ENCODE measurements at regions not wholly inside any gene's neighbourhood (a gene's known extent, or its start where the extent isn't known, plus 50 kb on each side); places are given as distances from the start of the nearest gene placed in this dataset.

DNA sequence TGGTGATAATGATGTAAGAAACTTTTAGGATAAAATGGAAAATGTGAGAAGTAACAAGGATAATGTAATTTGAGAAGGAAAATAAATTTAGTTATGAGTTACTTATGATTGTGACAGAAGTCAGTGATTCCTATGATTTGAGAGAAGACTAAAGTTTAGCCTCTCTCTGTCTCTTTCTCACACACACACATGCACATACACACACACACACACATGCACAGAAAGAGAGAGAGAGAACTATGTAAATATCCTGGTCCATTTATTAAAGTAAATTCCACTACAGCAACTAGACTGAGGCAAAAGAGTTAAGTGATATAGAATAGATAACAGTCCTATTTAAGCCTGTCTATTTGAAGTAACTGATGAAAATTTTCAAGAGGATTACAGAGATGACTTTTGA lies 375.2 kb downstream of the CD109 start:
- no peak for ATAC-seq (ENCODE audit: low read depth)
- CTCF ChIA-PET, result no interaction called here
- no peak for DNase-seq
- no peak overlapping the region for H3K9ac ChIP-seq (ENCODE audit: low read length)
- POLR2A ChIA-PET, result no interaction called here
- TF ChIP-seq, protein P1, sequence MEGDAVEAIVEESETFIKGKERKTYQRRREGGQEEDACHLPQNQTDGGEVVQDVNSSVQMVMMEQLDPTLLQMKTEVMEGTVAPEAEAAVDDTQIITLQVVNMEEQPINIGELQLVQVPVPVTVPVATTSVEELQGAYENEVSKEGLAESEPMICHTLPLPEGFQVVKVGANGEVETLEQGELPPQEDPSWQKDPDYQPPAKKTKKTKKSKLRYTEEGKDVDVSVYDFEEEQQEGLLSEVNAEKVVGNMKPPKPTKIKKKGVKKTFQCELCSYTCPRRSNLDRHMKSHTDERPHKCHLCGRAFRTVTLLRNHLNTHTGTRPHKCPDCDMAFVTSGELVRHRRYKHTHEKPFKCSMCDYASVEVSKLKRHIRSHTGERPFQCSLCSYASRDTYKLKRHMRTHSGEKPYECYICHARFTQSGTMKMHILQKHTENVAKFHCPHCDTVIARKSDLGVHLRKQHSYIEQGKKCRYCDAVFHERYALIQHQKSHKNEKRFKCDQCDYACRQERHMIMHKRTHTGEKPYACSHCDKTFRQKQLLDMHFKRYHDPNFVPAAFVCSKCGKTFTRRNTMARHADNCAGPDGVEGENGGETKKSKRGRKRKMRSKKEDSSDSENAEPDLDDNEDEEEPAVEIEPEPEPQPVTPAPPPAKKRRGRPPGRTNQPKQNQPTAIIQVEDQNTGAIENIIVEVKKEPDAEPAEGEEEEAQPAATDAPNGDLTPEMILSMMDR (IDR thresholded peaks at IDR 0.05), result no peak
- no peak for TF ChIP-seq EZH2 (IDR thresholded peaks at IDR 0.05; ENCODE audit: borderline replicate concordance, insufficient read depth, low read depth, low read length, poor library complexity, severe bottlenecking)
- H4K20me1 ChIP-seq (ENCODE audit: control insufficient read depth, insufficient read depth, low read length, poor library complexity, severe bottlenecking), result no peaks in the 10 kb centered on the region
- H3K79me2 ChIP-seq (ENCODE audit: control insufficient read depth, insufficient read depth, low read length), result no peaks in the 10 kb centered on the region
- no peaks in the 10 kb centered on the region for H3K36me3 ChIP-seq (replicated peaks in 1 of 2; ENCODE audit: control extremely low read depth in 1 of 2, control insufficient read depth in 1 of 2, extremely low read depth in 1 of 2, insufficient read depth in 2 of 2, low read length in 1 of 2)
- Mint-ChIP-seq H3K4me3 (no peak overlapping the region), H3K9me3 (ENCODE audit: insufficient read depth) (no peaks in the 10 kb centered on the region), H3K27ac (no peak overlapping the region), H3K4me1 (no peaks in the 10 kb centered on the region), H3K27me3 (peaks cover 6% of the 10 kb centered on the region)
- H2AFZ ChIP-seq (ENCODE audit: insufficient read depth, low read depth, low read length, poor library complexity, severe bottlenecking), result no peak overlapping the region
- no peak overlapping the region for H3K4me3 ChIP-seq (ENCODE audit: control extremely low read depth in 1 of 5, extremely low read depth in 1 of 5, insufficient read depth in 1 of 5, low read depth in 2 of 5, low read length in 4 of 5)
- H3K27me3 ChIP-seq (replicated peaks in 1 of 4; ENCODE audit: control extremely low read depth in 1 of 4, control insufficient read depth in 3 of 4, insufficient read depth in 4 of 4, low read length in 3 of 4), result no peaks in the 10 kb centered on the region
- H3K27ac ChIP-seq (ENCODE audit: low read length in 2 of 2), result no peak overlapping the region
- intact Hi-C loops (cut with micrococcal nuclease), result no loop called here
- no peaks in the 10 kb centered on the region for H3K4me1 ChIP-seq (ENCODE audit: control insufficient read depth in 2 of 2, insufficient read depth in 2 of 2, low read length in 2 of 2)
- H3K9me3 ChIP-seq (ENCODE audit: control extremely low read depth in 1 of 3, control insufficient read depth in 2 of 3, insufficient read depth in 1 of 3, low read length in 2 of 3), result no peaks in the 10 kb centered on the region
- H3K4me2 ChIP-seq (replicated peaks; ENCODE audit: low read depth, low read length, poor library complexity, severe bottlenecking), result no peak overlapping the region

DNA sequence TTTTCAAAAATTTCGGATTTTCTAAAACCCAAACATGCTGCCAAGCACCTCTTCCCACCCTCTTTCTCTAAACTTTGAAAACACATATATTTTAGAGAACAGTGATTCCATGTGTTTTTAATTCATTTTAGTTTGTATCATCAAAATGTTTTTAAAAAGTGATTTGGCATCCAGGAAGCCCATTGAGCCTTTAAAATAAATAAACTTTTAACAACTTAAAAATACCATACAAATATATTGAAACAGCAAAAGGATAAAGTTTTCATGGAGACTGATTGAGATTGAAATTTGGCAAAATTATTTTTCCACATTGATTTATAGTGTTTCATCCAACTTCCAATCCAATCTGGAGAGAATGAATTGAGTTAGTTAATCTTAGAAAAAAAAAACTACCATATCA lies 374.7 kb downstream of the CD109 start:
- no peaks in the 10 kb centered on the region for H3K36me3 ChIP-seq (replicated peaks in 1 of 2; ENCODE audit: control extremely low read depth in 1 of 2, control insufficient read depth in 1 of 2, extremely low read depth in 1 of 2, insufficient read depth in 2 of 2, low read length in 1 of 2)
- no peak overlapping the region for H3K9ac ChIP-seq (ENCODE audit: low read length)
- POLR2A ChIA-PET, result no interaction called here
- H4K20me1 ChIP-seq (ENCODE audit: control insufficient read depth, insufficient read depth, low read length, poor library complexity, severe bottlenecking), result no peaks in the 10 kb centered on the region
- no peak overlapping the region for H3K4me3 Mint-ChIP-seq
- no peaks in the 10 kb centered on the region for H3K9me3 Mint-ChIP-seq (ENCODE audit: insufficient read depth)
- no peak overlapping the region for H3K4me3 ChIP-seq (ENCODE audit: control extremely low read depth in 1 of 5, extremely low read depth in 1 of 5, insufficient read depth in 1 of 5, low read depth in 2 of 5, low read length in 4 of 5)
- no peak overlapping the region for H2AFZ ChIP-seq (ENCODE audit: insufficient read depth, low read depth, low read length, poor library complexity, severe bottlenecking)
- no peaks in the 10 kb centered on the region for H3K27me3 ChIP-seq (replicated peaks in 1 of 4; ENCODE audit: control extremely low read depth in 1 of 4, control insufficient read depth in 3 of 4, insufficient read depth in 4 of 4, low read length in 3 of 4)
- no peak overlapping the region for H3K27ac ChIP-seq (ENCODE audit: low read length in 2 of 2)
- H3K9me3 ChIP-seq (ENCODE audit: control extremely low read depth in 1 of 3, control insufficient read depth in 2 of 3, insufficient read depth in 1 of 3, low read length in 2 of 3), result no peaks in the 10 kb centered on the region
- no peaks in the 10 kb centered on the region for H3K4me1 Mint-ChIP-seq
- no peak overlapping the region for H3K27ac Mint-ChIP-seq
- TF ChIP-seq EZH2 (IDR thresholded peaks at IDR 0.05; ENCODE audit: borderline replicate concordance, insufficient read depth, low read depth, low read length, poor library complexity, severe bottlenecking), result no peak
- TF ChIP-seq, protein P1 (IDR thresholded peaks at IDR 0.05), result no peak
- CTCF ChIA-PET, result no interaction called here
- peaks cover 6% of the 10 kb centered on the region for H3K27me3 Mint-ChIP-seq
- H3K79me2 ChIP-seq (ENCODE audit: control insufficient read depth, insufficient read depth, low read length), result no peaks in the 10 kb centered on the region
- no peak overlapping the region for H3K4me2 ChIP-seq (replicated peaks; ENCODE audit: low read depth, low read length, poor library complexity, severe bottlenecking)
- intact Hi-C loops (cut with micrococcal nuclease), result no loop called here
- no peak for DNase-seq
- no peak for ATAC-seq (ENCODE audit: low read depth)
- H3K4me1 ChIP-seq (ENCODE audit: control insufficient read depth in 2 of 2, insufficient read depth in 2 of 2, low read length in 2 of 2), result no peaks in the 10 kb centered on the region
- no CpG with 5 or more reads among the region's 1 CpG for WGBS (ENCODE audit: insufficient coverage)
